H1 (cell line): ENCODE measurements at regions not wholly inside any gene's neighbourhood (a gene's known extent, or its start where the extent isn't known, plus 50 kb on each side); places are given as distances from the start of the nearest gene placed in this dataset.

Source experiments
- CTCF ChIA-PET: fragments of 300-600 bp; sonication (Branson Sonifier 250); formaldehyde crosslinking; loops from one replicate; lab custom pipeline; 2021; ENCODE audit not compliant: partially characterized antibody; lab: Charles Lee
- POLR2A ChIA-PET: fragments of 300-600 bp; sonication (Branson Sonifier 250); formaldehyde crosslinking; loops from one replicate; lab custom pipeline; 2021; ENCODE audit warnings: inconsistent platforms; ENCODE audit not compliant: partially characterized antibody; lab: Charles Lee
- DNase-seq, 2 experiments: peaks; one replicate each; pipeline versions ENCODE4 v3.0.0 to v3.0.0-alpha.2; 2010 to 2022; ENCODE audit warnings: low spot score in 2 of 2, low read depth in 1 of 2, mixed read lengths in 1 of 2
- FAIRE-seq: peaks from 2 replicates; lab custom pipeline; 2011; peaks lifted over from hg19 to GRCh38; lab: Jason Lieb, UNC
- H2AFZ ChIP-seq: 2 replicates; pipeline ENCODE4 v1.8.1; 2012; ENCODE audit warnings: low read length, inconsistent platforms
- H2AK5ac ChIP-seq: 2 replicates; pipeline ENCODE4 v1.6.1; 2013; ENCODE audit warnings: low read depth, low read length
- H2BK120ac ChIP-seq: replicated peaks from 2 replicates; pipeline ENCODE3; 2013; ENCODE audit warnings: low read depth, low read length, inconsistent platforms
- H2BK12ac ChIP-seq: 2 replicates; pipeline ENCODE4 v1.6.1; 2013; ENCODE audit warnings: low read depth, low read length
- H2BK15ac ChIP-seq: 2 replicates; pipeline ENCODE4 v1.6.1; 2013; ENCODE audit warnings: low read length
- H2BK20ac ChIP-seq: 2 replicates; pipeline ENCODE4 v1.6.1; 2013; ENCODE audit warnings: low read length
- H2BK5ac ChIP-seq: 2 replicates; pipeline ENCODE4 v1.6.1; 2013; ENCODE audit warnings: low read depth, low read length
- H3K14ac ChIP-seq: 2 replicates; pipeline ENCODE4 v1.6.1; 2013; ENCODE audit warnings: inconsistent platforms; ENCODE audit not compliant: insufficient read length
- H3K18ac ChIP-seq: 2 replicates; pipeline ENCODE4 v1.6.1; 2013; ENCODE audit warnings: low read length; ENCODE audit errors: extremely low read depth
- H3K23ac ChIP-seq: 2 replicates; pipeline ENCODE4 v1.6.1; 2013; ENCODE audit warnings: inconsistent platforms; ENCODE audit not compliant: insufficient read length
- H3K23me2 ChIP-seq: 2 replicates; pipeline ENCODE4 v1.6.1; 2013; ENCODE audit warnings: low read depth, low read length
- H3K27ac ChIP-seq: 2 replicates; pipeline ENCODE4 v1.6.1; 2011; ENCODE audit warnings: low read depth, low read length, inconsistent platforms
- H3K27me3 ChIP-seq, 4 experiments: replicated peaks in 1 of 4; 1 replicate in 1 of 4; 2 replicates in 3 of 4; pipeline versions ENCODE4 v1.6.1 to v1.8.1; 2011 to 2013; ENCODE audit warnings: low read length in 3 of 4, mild to moderate bottlenecking in 3 of 4, inconsistent platforms in 2 of 4, mixed read lengths in 2 of 4, moderate library complexity in 1 of 4; ENCODE audit not compliant: control insufficient read depth in 3 of 4, insufficient read depth in 3 of 4; ENCODE audit errors: extremely low read depth in 1 of 4
- H3K36me3 ChIP-seq, 4 experiments: 2 replicates each; pipeline versions ENCODE4 v1.6.1 to v1.8.1; 2011 to 2013; ENCODE audit warnings: mild to moderate bottlenecking in 4 of 4, low read length in 3 of 4, moderate library complexity in 2 of 4, control low read depth in 1 of 4, inconsistent platforms in 1 of 4; ENCODE audit not compliant: insufficient read depth in 4 of 4, control insufficient read depth in 2 of 4
- H3K4ac ChIP-seq: replicated peaks from 2 replicates; pipeline ENCODE3; 2013; ENCODE audit warnings: low read length, low read depth, mixed read lengths, inconsistent platforms; ENCODE audit not compliant: insufficient read length
- H3K4me1 ChIP-seq, 4 experiments: replicated peaks in 1 of 4; 1 replicate in 1 of 4; 2 replicates in 3 of 4; pipeline versions ENCODE4 v1.6.1 to v1.8.1; 2011 to 2013; ENCODE audit warnings: low read length in 3 of 4, inconsistent platforms in 2 of 4, mixed read lengths in 1 of 4; ENCODE audit not compliant: insufficient read depth in 4 of 4, control insufficient read depth in 3 of 4
- H3K4me2 ChIP-seq, 2 experiments: 2 replicates each; pipeline versions ENCODE4 v1.6.1 to v1.8.1; 2011 to 2013; ENCODE audit warnings: low read depth in 2 of 2, low read length in 2 of 2, control low read depth in 1 of 2, inconsistent platforms in 1 of 2, mild to moderate bottlenecking in 1 of 2; ENCODE audit not compliant: insufficient read depth in 1 of 2
- H3K4me3 ChIP-seq, 4 experiments: fragments of 200-600, 300-600 bp in 1 of 4; sonication (generic), shearing (Covaris generic), sonication (Bioruptor Twin) in 1 of 4; 2 replicates each; pipeline versions ENCODE4 v1.5.1 to v1.8.1; 2011 to 2016; ENCODE audit warnings: low read length in 4 of 4, low read depth in 3 of 4, control low read depth in 2 of 4, inconsistent platforms in 2 of 4, mild to moderate bottlenecking in 2 of 4, mixed read lengths in 1 of 4, moderate library complexity in 1 of 4; ENCODE audit not compliant: insufficient read depth in 2 of 4; ENCODE audit errors: extremely low read depth in 1 of 4
- H3K56ac ChIP-seq: replicated peaks from 2 replicates; pipeline ENCODE3; 2013; ENCODE audit warnings: low read depth, mild to moderate bottlenecking, mixed read lengths, low read length, inconsistent platforms; ENCODE audit not compliant: insufficient read length
- H3K79me1 ChIP-seq: 2 replicates; pipeline ENCODE4 v1.6.1; 2013; ENCODE audit warnings: low read depth, low read length, control low read depth
- H3K79me2 ChIP-seq, 2 experiments: 2 replicates each; pipeline versions ENCODE4 v1.6.1 to v1.8.1; 2012 to 2013; ENCODE audit warnings: low read length in 2 of 2, mild to moderate bottlenecking in 2 of 2, inconsistent platforms in 1 of 2; ENCODE audit not compliant: insufficient read depth in 2 of 2, control insufficient read depth in 1 of 2
- H3K9ac ChIP-seq, 4 experiments: replicated peaks in 1 of 4; 1 replicate in 1 of 4; 2 replicates in 3 of 4; pipeline versions ENCODE4 v1.6.1 to v1.8.1; 2011 to 2013; ENCODE audit warnings: low read depth in 3 of 4, low read length in 3 of 4, control low read depth in 2 of 4, mild to moderate bottlenecking in 2 of 4, moderate library complexity in 2 of 4, inconsistent platforms in 1 of 4; ENCODE audit errors: extremely low read depth in 1 of 4
- H3K9me3 ChIP-seq, 2 experiments: 2 replicates each; pipeline versions ENCODE4 v1.6.1 to v1.8.1; 2012 to 2013; ENCODE audit warnings: mild to moderate bottlenecking in 2 of 2, moderate library complexity in 2 of 2, control low read depth in 1 of 2, inconsistent platforms in 1 of 2, low read depth in 1 of 2, low read length in 1 of 2, mixed read lengths in 1 of 2; ENCODE audit not compliant: insufficient read depth in 2 of 2
- H4K20me1 ChIP-seq, 2 experiments: replicated peaks in 1 of 2; 2 replicates each; pipeline versions ENCODE3 to v1.8.1; 2011 to 2013; ENCODE audit warnings: inconsistent platforms in 2 of 2, low read length in 2 of 2, mild to moderate bottlenecking in 1 of 2; ENCODE audit not compliant: insufficient read depth in 2 of 2, control insufficient read depth in 1 of 2
- H4K5ac ChIP-seq: 2 replicates; pipeline ENCODE4 v1.6.1; 2013; ENCODE audit warnings: low read length, low read depth, mixed read lengths, inconsistent platforms; ENCODE audit not compliant: insufficient read length
- H4K8ac ChIP-seq: 2 replicates; pipeline ENCODE4 v1.8.0; 2013; ENCODE audit warnings: mild to moderate bottlenecking, moderate library complexity, low read length, inconsistent platforms; ENCODE audit not compliant: insufficient read depth; ENCODE audit errors: extremely low read depth
- H4K91ac ChIP-seq: replicated peaks from 2 replicates; pipeline ENCODE3; 2013; ENCODE audit warnings: low read length, mixed read lengths, inconsistent platforms; ENCODE audit not compliant: insufficient read length
- TEAD4 ChIP-seq: IDR thresholded peaks from 2 replicates; pipeline ENCODE4 v1.6.1; 2012; ENCODE audit warnings: low read depth, low read length, inconsistent platforms, mixed read lengths
- WGBS, 2 experiments: shearing (Covaris generic) in 1 of 2; methylation state at CpG; one replicate each; pipeline versions ENCODE4 v1.1.6 to v1.1.7; 2013 to 2015; ENCODE audit warnings: low lambda C conversion rate in 2 of 2, mixed read lengths in 2 of 2, inconsistent platforms in 1 of 2, low coverage in 1 of 2, missing lambda C conversion rate in 1 of 2; ENCODE audit not compliant: insufficient replicate concordance in 2 of 2, insufficient coverage in 1 of 2, insufficient read length in 1 of 2; ENCODE audit errors: extremely low coverage in 1 of 2, missing lambda C conversion rate in 1 of 2; 5-methylcytosine and 5-hydroxymethylcytosine counted together

GRCh38 chr10:28924717-28925116, 247.4 kb downstream of the BAMBI start:
- Histone ChIP-seq H2AK5ac (no peak overlapping the region), H3K79me2 (no peaks in the 10 kb centered on the region), H3K4me2 (peak overlapping the region in 1 of 2 experiments; percentile 27; a peak in 1 of 4 replicates), H3K56ac (no peak overlapping the region), H3K27ac (no peak overlapping the region), H2BK5ac (no peak overlapping the region), H3K4ac (no peak overlapping the region), H3K14ac (no peak overlapping the region), H2BK120ac (no peak overlapping the region), H3K23me2 (no peaks in the 10 kb centered on the region), H3K4me1 (peaks cover 0 to 3% (median 0%) of the 10 kb centered on the region in 4 experiments; a peak in 1 of 7 replicates), H2BK20ac (no peak overlapping the region), H3K18ac (no peak overlapping the region), H4K8ac (no peak overlapping the region; the same call in 1 of the 2 replicates), H3K9ac (no peak overlapping the region), H4K20me1 (no peaks in the 10 kb centered on the region), H3K4me3 (peak overlapping the region in 1 of 4 experiments; percentile 6; a peak in 2 of 8 replicates), H2BK12ac (peak overlapping the region; percentile 51; the same call in 1 of the 2 replicates), H3K79me1 (no peaks in the 10 kb centered on the region), H4K5ac (no peak overlapping the region), H3K23ac (no peak overlapping the region), H2BK15ac (0 out of 2 replicates have a peak overlapping the region, but pooled peaks have one; percentile 22), H2AFZ (0 out of 2 replicates have a peak overlapping the region, but pooled peaks have one; percentile 35), H3K36me3 (no peaks in the 10 kb centered on the region), H4K91ac (no peak overlapping the region), H3K27me3 (no peaks in the 10 kb centered on the region), H3K9me3 (no peaks in the 10 kb centered on the region)
- CTCF ChIA-PET, result interaction anchor here (3.1 to 4.0 kb wide), 2 partner anchors 12 to 14 kb away, joined by 10 to 27 read pairs; no protein-coding TSS in a partner anchor
- no peak for DNase-seq
- no peak for FAIRE-seq
- POLR2A ChIA-PET, result no interaction called here
- no peak for TF ChIP-seq TEAD4
- 83% methylated on average over 10 of the region's 10 CpGs; no CpG with 5 or more reads in 1 of the 2 experiments for WGBS, 2 experiments
